ENCODE measurements at regions not wholly inside any gene's neighbourhood (a gene's known extent, or its start where the extent isn't known, plus 50 kb on each side); places are given as distances from the start of the nearest gene placed in this dataset.

GRCh38 chr3:81920816-81921215, 159.4 kb upstream of the GBE1 start:
- TF ChIP-seq POLR2AphosphoS5 (IDR thresholded peaks at IDR 0.05; ENCODE audit: low read depth, low read length) (no peak), TAF1 (IDR thresholded peaks at IDR 0.05; ENCODE audit: borderline replicate concordance, insufficient read depth, low read length) (no peak)
